H1 (cell line): ENCODE measurements at regions not wholly inside any gene's neighbourhood (a gene's known extent, or its start where the extent isn't known, plus 50 kb on each side); places are given as distances from the start of the nearest gene placed in this dataset.

Experiments used
- CTCF ChIA-PET: fragments of 300-600 bp; sonication (Branson Sonifier 250); formaldehyde crosslinking; loops from one replicate; lab custom pipeline; 2021; ENCODE audit not compliant: partially characterized antibody; lab: Charles Lee
- POLR2A ChIA-PET: fragments of 300-600 bp; sonication (Branson Sonifier 250); formaldehyde crosslinking; loops from one replicate; lab custom pipeline; 2021; ENCODE audit warnings: inconsistent platforms; ENCODE audit not compliant: partially characterized antibody; lab: Charles Lee
- DNase-seq, 2 experiments: peaks; one replicate each; pipeline versions ENCODE4 v3.0.0 to v3.0.0-alpha.2; 2010 to 2022; ENCODE audit warnings: low spot score in 2 of 2, low read depth in 1 of 2, mixed read lengths in 1 of 2
- FAIRE-seq: peaks from 2 replicates; lab custom pipeline; 2011; peaks lifted over from hg19 to GRCh38; lab: Jason Lieb, UNC
- H2AFZ ChIP-seq: 2 replicates; pipeline ENCODE4 v1.8.1; 2012; ENCODE audit warnings: low read length, inconsistent platforms
- H2AK5ac ChIP-seq: 2 replicates; pipeline ENCODE4 v1.6.1; 2013; ENCODE audit warnings: low read depth, low read length
- H2BK120ac ChIP-seq: replicated peaks from 2 replicates; pipeline ENCODE3; 2013; ENCODE audit warnings: low read depth, low read length, inconsistent platforms
- H2BK12ac ChIP-seq: 2 replicates; pipeline ENCODE4 v1.6.1; 2013; ENCODE audit warnings: low read depth, low read length
- H2BK15ac ChIP-seq: 2 replicates; pipeline ENCODE4 v1.6.1; 2013; ENCODE audit warnings: low read length
- H2BK20ac ChIP-seq: 2 replicates; pipeline ENCODE4 v1.6.1; 2013; ENCODE audit warnings: low read length
- H2BK5ac ChIP-seq: 2 replicates; pipeline ENCODE4 v1.6.1; 2013; ENCODE audit warnings: low read depth, low read length
- H3K14ac ChIP-seq: 2 replicates; pipeline ENCODE4 v1.6.1; 2013; ENCODE audit warnings: inconsistent platforms; ENCODE audit not compliant: insufficient read length
- H3K18ac ChIP-seq: 2 replicates; pipeline ENCODE4 v1.6.1; 2013; ENCODE audit warnings: low read length; ENCODE audit errors: extremely low read depth
- H3K23ac ChIP-seq: 2 replicates; pipeline ENCODE4 v1.6.1; 2013; ENCODE audit warnings: inconsistent platforms; ENCODE audit not compliant: insufficient read length
- H3K23me2 ChIP-seq: 2 replicates; pipeline ENCODE4 v1.6.1; 2013; ENCODE audit warnings: low read depth, low read length
- H3K27ac ChIP-seq: 2 replicates; pipeline ENCODE4 v1.6.1; 2011; ENCODE audit warnings: low read depth, low read length, inconsistent platforms
- H3K27me3 ChIP-seq, 4 experiments: replicated peaks in 1 of 4; 1 replicate in 1 of 4; 2 replicates in 3 of 4; pipeline versions ENCODE4 v1.6.1 to v1.8.1; 2011 to 2013; ENCODE audit warnings: low read length in 3 of 4, mild to moderate bottlenecking in 3 of 4, inconsistent platforms in 2 of 4, mixed read lengths in 2 of 4, moderate library complexity in 1 of 4; ENCODE audit not compliant: control insufficient read depth in 3 of 4, insufficient read depth in 3 of 4; ENCODE audit errors: extremely low read depth in 1 of 4
- H3K36me3 ChIP-seq, 4 experiments: 2 replicates each; pipeline versions ENCODE4 v1.6.1 to v1.8.1; 2011 to 2013; ENCODE audit warnings: mild to moderate bottlenecking in 4 of 4, low read length in 3 of 4, moderate library complexity in 2 of 4, control low read depth in 1 of 4, inconsistent platforms in 1 of 4; ENCODE audit not compliant: insufficient read depth in 4 of 4, control insufficient read depth in 2 of 4
- H3K4ac ChIP-seq: replicated peaks from 2 replicates; pipeline ENCODE3; 2013; ENCODE audit warnings: low read length, low read depth, mixed read lengths, inconsistent platforms; ENCODE audit not compliant: insufficient read length
- H3K4me1 ChIP-seq, 4 experiments: replicated peaks in 1 of 4; 1 replicate in 1 of 4; 2 replicates in 3 of 4; pipeline versions ENCODE4 v1.6.1 to v1.8.1; 2011 to 2013; ENCODE audit warnings: low read length in 3 of 4, inconsistent platforms in 2 of 4, mixed read lengths in 1 of 4; ENCODE audit not compliant: insufficient read depth in 4 of 4, control insufficient read depth in 3 of 4
- H3K4me2 ChIP-seq, 2 experiments: 2 replicates each; pipeline versions ENCODE4 v1.6.1 to v1.8.1; 2011 to 2013; ENCODE audit warnings: low read depth in 2 of 2, low read length in 2 of 2, control low read depth in 1 of 2, inconsistent platforms in 1 of 2, mild to moderate bottlenecking in 1 of 2; ENCODE audit not compliant: insufficient read depth in 1 of 2
- H3K4me3 ChIP-seq, 4 experiments: fragments of 200-600, 300-600 bp in 1 of 4; sonication (generic), shearing (Covaris generic), sonication (Bioruptor Twin) in 1 of 4; 2 replicates each; pipeline versions ENCODE4 v1.5.1 to v1.8.1; 2011 to 2016; ENCODE audit warnings: low read length in 4 of 4, low read depth in 3 of 4, control low read depth in 2 of 4, inconsistent platforms in 2 of 4, mild to moderate bottlenecking in 2 of 4, mixed read lengths in 1 of 4, moderate library complexity in 1 of 4; ENCODE audit not compliant: insufficient read depth in 2 of 4; ENCODE audit errors: extremely low read depth in 1 of 4
- H3K56ac ChIP-seq: replicated peaks from 2 replicates; pipeline ENCODE3; 2013; ENCODE audit warnings: low read depth, mild to moderate bottlenecking, mixed read lengths, low read length, inconsistent platforms; ENCODE audit not compliant: insufficient read length
- H3K79me1 ChIP-seq: 2 replicates; pipeline ENCODE4 v1.6.1; 2013; ENCODE audit warnings: low read depth, low read length, control low read depth
- H3K79me2 ChIP-seq, 2 experiments: 2 replicates each; pipeline versions ENCODE4 v1.6.1 to v1.8.1; 2012 to 2013; ENCODE audit warnings: low read length in 2 of 2, mild to moderate bottlenecking in 2 of 2, inconsistent platforms in 1 of 2; ENCODE audit not compliant: insufficient read depth in 2 of 2, control insufficient read depth in 1 of 2
- H3K9ac ChIP-seq, 4 experiments: replicated peaks in 1 of 4; 1 replicate in 1 of 4; 2 replicates in 3 of 4; pipeline versions ENCODE4 v1.6.1 to v1.8.1; 2011 to 2013; ENCODE audit warnings: low read depth in 3 of 4, low read length in 3 of 4, control low read depth in 2 of 4, mild to moderate bottlenecking in 2 of 4, moderate library complexity in 2 of 4, inconsistent platforms in 1 of 4; ENCODE audit errors: extremely low read depth in 1 of 4
- H3K9me3 ChIP-seq, 2 experiments: 2 replicates each; pipeline versions ENCODE4 v1.6.1 to v1.8.1; 2012 to 2013; ENCODE audit warnings: mild to moderate bottlenecking in 2 of 2, moderate library complexity in 2 of 2, control low read depth in 1 of 2, inconsistent platforms in 1 of 2, low read depth in 1 of 2, low read length in 1 of 2, mixed read lengths in 1 of 2; ENCODE audit not compliant: insufficient read depth in 2 of 2
- H4K20me1 ChIP-seq, 2 experiments: replicated peaks in 1 of 2; 2 replicates each; pipeline versions ENCODE3 to v1.8.1; 2011 to 2013; ENCODE audit warnings: inconsistent platforms in 2 of 2, low read length in 2 of 2, mild to moderate bottlenecking in 1 of 2; ENCODE audit not compliant: insufficient read depth in 2 of 2, control insufficient read depth in 1 of 2
- H4K5ac ChIP-seq: 2 replicates; pipeline ENCODE4 v1.6.1; 2013; ENCODE audit warnings: low read length, low read depth, mixed read lengths, inconsistent platforms; ENCODE audit not compliant: insufficient read length
- H4K8ac ChIP-seq: 2 replicates; pipeline ENCODE4 v1.8.0; 2013; ENCODE audit warnings: mild to moderate bottlenecking, moderate library complexity, low read length, inconsistent platforms; ENCODE audit not compliant: insufficient read depth; ENCODE audit errors: extremely low read depth
- H4K91ac ChIP-seq: replicated peaks from 2 replicates; pipeline ENCODE3; 2013; ENCODE audit warnings: low read length, mixed read lengths, inconsistent platforms; ENCODE audit not compliant: insufficient read length
- SIRT6 ChIP-seq: IDR thresholded peaks from one replicate; pipeline ENCODE4 v1.7.1; 2012; ENCODE audit warnings: low read length, inconsistent platforms
- WGBS, 2 experiments: shearing (Covaris generic) in 1 of 2; methylation state at CpG; one replicate each; pipeline versions ENCODE4 v1.1.6 to v1.1.7; 2013 to 2015; ENCODE audit warnings: low lambda C conversion rate in 2 of 2, mixed read lengths in 2 of 2, inconsistent platforms in 1 of 2, low coverage in 1 of 2, missing lambda C conversion rate in 1 of 2; ENCODE audit not compliant: insufficient replicate concordance in 2 of 2, insufficient coverage in 1 of 2, insufficient read length in 1 of 2; ENCODE audit errors: extremely low coverage in 1 of 2, missing lambda C conversion rate in 1 of 2; 5-methylcytosine and 5-hydroxymethylcytosine counted together

- CTCF ChIA-PET, result interaction anchor here (0.6 to 0.8 kb wide), 3 partner anchors 13 to 1401 kb away, joined by 3 to 4 read pairs (median 3); no protein-coding TSS in a partner anchor
- 88% methylated on average over 1 of the region's 1 CpG; no CpG with 5 or more reads in 1 of the 2 experiments for WGBS, 2 experiments
- H2BK12ac ChIP-seq, result no peak overlapping the region
Measured at GRCh38 chr3:96324087-96324486, 490.3 kb upstream of the EPHA6 start.

More at GRCh38 chr3:96324087-96324486, 490.3 kb upstream of the EPHA6 start:
- POLR2A ChIA-PET, result no interaction called here
- Histone ChIP-seq H3K79me2 (no peaks in the 10 kb centered on the region), H3K23ac (no peak overlapping the region)
- no peak for TF ChIP-seq SIRT6
- TF ChIP-seq, all 59 proteins: peak for 0
- H3K79me1 ChIP-seq, result no peaks in the 10 kb centered on the region
- H4K20me1 ChIP-seq, result no peaks in the 10 kb centered on the region
- H2BK15ac ChIP-seq, result no peak overlapping the region
- H2BK5ac ChIP-seq, result no peak overlapping the region
- no peak overlapping the region for H3K56ac ChIP-seq
- H3K4me2 ChIP-seq, result no peak overlapping the region
- no peak for DNase-seq
- H2BK120ac ChIP-seq, result no peak overlapping the region
- H3K4ac ChIP-seq, result no peak overlapping the region
- no peak overlapping the region for H3K14ac ChIP-seq
- H4K91ac ChIP-seq, result no peak overlapping the region
- H2AK5ac ChIP-seq, result no peak overlapping the region
- H2AFZ ChIP-seq, result no peak overlapping the region
- H3K27ac ChIP-seq, result no peak overlapping the region
- no peaks in the 10 kb centered on the region for H3K36me3 ChIP-seq
- H3K27me3 ChIP-seq, result no peaks in the 10 kb centered on the region
- H4K5ac ChIP-seq, result no peak overlapping the region
- H3K9me3 ChIP-seq, result peaks cover 0 to 3% of the 10 kb centered on the region in 2 experiments; a peak in 1 of 4 replicates
- no peak overlapping the region for H3K9ac ChIP-seq
- no peak overlapping the region for H3K4me3 ChIP-seq
- H3K23me2 ChIP-seq, result no peaks in the 10 kb centered on the region
- H4K8ac ChIP-seq, result no peak overlapping the region
- no peak overlapping the region for H3K18ac ChIP-seq
- H3K4me1 ChIP-seq, result no peaks in the 10 kb centered on the region
- no peak for FAIRE-seq
- H2BK20ac ChIP-seq, result no peak overlapping the region
